ENCODE measurements at regions not wholly inside any gene's neighbourhood (a gene's known extent, or its start where the extent isn't known, plus 50 kb on each side); places are given as distances from the start of the nearest gene placed in this dataset.

DNA sequence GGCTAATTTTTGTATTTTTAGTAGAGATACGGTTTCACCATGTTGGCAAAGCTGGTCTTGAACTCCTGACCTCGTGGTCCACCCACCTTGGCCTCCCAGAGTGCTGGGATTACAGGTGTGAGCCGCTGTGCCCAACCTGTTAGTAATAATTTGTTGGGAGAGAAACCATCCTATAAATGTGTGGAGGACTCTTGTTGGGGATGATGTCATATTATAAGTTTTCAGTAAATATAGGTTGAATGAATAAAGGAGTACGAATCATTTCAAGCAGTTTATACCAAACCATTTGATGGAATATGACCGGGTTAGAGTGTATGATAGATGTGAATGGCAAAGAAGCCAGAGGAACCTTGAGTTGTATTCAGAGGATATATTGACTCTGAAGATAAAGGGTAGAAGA, 240.8 kb downstream of the SAMD5 start:
- Mint-ChIP-seq H3K4me3 (no peak overlapping the region), H3K27ac (no peak overlapping the region), H3K9me3 (peaks cover 9% of the 10 kb centered on the region), H3K36me3 (ENCODE audit: low read depth) (no peaks in the 10 kb centered on the region), H3K27me3 (no peaks in the 10 kb centered on the region), H3K4me1 (ENCODE audit: low read depth) (no peaks in the 10 kb centered on the region)

DNA sequence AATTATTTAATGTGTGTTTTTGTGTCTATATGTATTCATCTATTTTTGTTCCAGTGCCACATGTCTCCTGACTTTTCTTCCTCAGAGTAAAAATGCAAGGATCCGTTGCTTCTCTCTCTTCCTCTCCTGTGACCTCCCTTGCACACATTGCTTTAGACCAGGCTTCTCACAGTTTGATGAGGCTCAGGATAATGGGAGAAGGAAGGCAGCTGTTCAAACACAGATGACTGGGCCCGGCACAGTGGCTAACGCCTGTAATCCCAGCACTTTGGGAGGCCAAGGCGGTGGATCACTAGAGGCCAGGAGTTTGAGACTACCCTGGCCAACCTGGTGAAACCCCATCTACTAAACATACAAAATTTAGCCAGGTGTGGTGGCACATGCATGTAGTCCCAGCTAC, 241.9 kb downstream of the SAMD5 start:
- Mint-ChIP-seq H3K27me3 (no peaks in the 10 kb centered on the region), H3K4me1 (ENCODE audit: low read depth) (no peaks in the 10 kb centered on the region), H3K4me3 (no peak overlapping the region), H3K27ac (no peak overlapping the region), H3K9me3 (peaks cover 9% of the 10 kb centered on the region), H3K36me3 (ENCODE audit: low read depth) (no peaks in the 10 kb centered on the region)

DNA sequence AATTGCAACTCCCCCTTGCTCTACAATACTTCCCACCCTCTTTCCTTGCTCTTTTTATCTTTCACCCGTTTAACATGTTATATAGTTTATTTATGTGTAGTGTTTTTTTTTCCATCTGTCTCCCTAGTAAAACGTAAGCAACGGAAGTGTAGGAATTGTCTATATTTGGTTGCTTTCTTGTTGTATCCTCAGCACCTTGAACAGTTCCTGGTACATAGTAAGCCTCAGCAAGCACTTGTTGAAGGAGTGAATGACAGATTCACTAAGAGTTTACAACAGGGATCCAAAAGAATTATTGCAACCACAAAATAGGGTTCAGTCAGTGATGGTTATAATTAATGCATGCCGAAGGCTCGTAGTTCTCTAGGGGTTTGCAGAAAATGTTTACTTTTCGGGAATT, 242.7 kb downstream of the SAMD5 start:
- Mint-ChIP-seq H3K9me3 (peaks cover 9% of the 10 kb centered on the region), H3K4me1 (ENCODE audit: low read depth) (no peaks in the 10 kb centered on the region), H3K36me3 (ENCODE audit: low read depth) (no peaks in the 10 kb centered on the region), H3K27me3 (no peaks in the 10 kb centered on the region), H3K27ac (no peak overlapping the region), H3K4me3 (no peak overlapping the region)

DNA sequence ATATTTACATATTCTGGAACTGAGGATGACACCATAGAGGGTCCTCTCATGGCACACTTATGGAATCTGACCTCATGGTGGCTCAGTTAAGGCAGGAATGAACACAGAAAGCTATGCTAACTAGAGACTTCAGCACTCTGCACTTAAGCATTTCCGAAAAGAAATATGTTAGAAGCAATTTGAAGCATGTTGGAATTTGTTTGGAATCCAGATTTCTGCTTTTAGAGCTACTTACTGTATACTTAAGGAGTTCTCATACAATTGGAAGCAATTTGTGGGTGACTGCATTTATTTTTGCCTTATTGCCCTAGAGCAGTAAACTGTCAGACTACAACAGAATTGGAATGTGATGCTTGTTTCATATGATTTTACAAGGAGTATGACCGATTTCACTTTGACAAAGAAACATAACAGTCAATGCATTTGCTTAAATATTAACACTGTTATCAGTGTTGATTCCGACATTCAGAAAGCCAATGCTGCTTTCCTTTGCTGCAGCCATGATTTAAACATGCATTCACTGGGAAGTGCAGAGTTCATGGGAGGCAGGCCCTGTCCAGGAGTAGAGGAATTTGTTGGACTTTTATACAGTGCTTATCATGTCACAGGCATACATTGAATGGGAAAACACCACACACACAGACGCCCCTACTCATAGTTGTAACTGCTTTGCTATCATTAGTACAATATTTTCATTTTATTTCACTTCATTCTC, 244.4 kb downstream of the SAMD5 start:
- Mint-ChIP-seq H3K27me3 (no peaks in the 10 kb centered on the region), H3K27ac (no peak overlapping the region), H3K36me3 (ENCODE audit: low read depth) (no peaks in the 10 kb centered on the region), H3K4me1 (ENCODE audit: low read depth) (no peaks in the 10 kb centered on the region), H3K9me3 (peaks cover 5% of the 10 kb centered on the region), H3K4me3 (no peak overlapping the region)

DNA sequence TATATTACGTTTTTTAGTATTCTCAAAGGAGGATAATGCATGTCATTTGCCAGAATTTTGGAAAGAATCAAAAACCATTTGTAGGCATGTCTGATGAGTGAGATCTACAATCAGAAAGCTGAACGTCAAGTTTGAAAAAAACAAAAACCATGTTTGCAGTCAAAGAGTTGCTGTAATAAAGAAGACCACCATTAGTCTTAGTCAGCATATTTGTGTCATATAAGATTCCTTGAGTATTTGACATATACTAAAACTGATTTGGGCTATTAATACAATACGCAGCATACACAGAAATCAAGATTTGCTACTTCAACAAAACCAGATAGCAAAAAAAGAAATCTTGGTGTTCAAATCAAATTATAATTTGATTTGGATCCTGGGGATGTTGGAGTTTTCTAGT, 247.5 kb downstream of the SAMD5 start:
- no peak overlapping the region for H3K27ac Mint-ChIP-seq
- peaks cover 5% of the 10 kb centered on the region for H3K9me3 Mint-ChIP-seq
- H3K4me3 Mint-ChIP-seq, result no peak overlapping the region
- no peaks in the 10 kb centered on the region for H3K36me3 Mint-ChIP-seq (ENCODE audit: low read depth)
- H3K4me1 Mint-ChIP-seq (ENCODE audit: low read depth), result no peaks in the 10 kb centered on the region
- H3K27me3 Mint-ChIP-seq, result no peaks in the 10 kb centered on the region

DNA sequence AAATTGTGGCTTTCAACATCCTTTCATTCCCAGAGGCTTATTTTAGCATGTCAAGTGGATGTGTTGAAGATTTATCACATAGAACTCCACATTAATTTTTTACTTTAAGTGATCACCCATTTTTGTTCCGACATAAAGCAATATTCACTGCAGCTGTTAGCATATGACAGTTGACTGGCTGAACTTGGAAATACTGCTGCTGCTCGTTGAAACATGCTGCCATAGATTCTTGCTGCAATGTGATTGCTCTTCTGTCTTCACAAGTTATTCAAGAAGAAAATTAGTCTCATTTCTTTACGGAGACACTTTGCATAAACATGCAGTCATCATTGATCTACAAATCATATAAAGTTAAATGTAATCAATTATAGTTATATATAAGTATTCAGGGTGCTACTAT, 248.4 kb downstream of the SAMD5 start:
- no peak overlapping the region for H3K4me3 Mint-ChIP-seq
- H3K36me3 Mint-ChIP-seq (ENCODE audit: low read depth), result no peaks in the 10 kb centered on the region
- no peaks in the 10 kb centered on the region for H3K4me1 Mint-ChIP-seq (ENCODE audit: low read depth)
- H3K27ac Mint-ChIP-seq, result no peak overlapping the region
- H3K9me3 Mint-ChIP-seq, result peaks cover 5% of the 10 kb centered on the region
- H3K27me3 Mint-ChIP-seq, result no peaks in the 10 kb centered on the region

DNA sequence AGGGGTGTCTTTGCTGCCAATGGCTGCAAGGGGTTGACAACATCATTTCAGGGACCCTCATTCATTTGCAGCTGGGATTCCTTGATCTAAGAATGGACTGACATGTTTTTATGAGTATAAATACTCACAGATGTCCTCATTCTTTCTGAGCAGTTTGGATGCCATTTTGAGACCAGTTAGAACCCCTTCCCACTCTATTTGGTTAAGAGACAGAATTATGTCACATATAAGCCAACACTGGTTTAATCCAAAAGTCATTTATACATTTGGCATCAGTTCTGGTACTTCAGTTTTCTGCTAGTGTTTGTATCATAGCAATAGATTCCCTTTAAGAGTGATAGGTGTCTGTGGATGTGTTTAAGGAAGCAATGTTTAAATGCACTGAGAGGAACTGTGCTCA, 248.8 kb downstream of the SAMD5 start:
- Mint-ChIP-seq H3K4me1 (ENCODE audit: low read depth) (no peaks in the 10 kb centered on the region), H3K27me3 (no peaks in the 10 kb centered on the region), H3K4me3 (no peak overlapping the region), H3K27ac (no peak overlapping the region), H3K36me3 (ENCODE audit: low read depth) (no peaks in the 10 kb centered on the region), H3K9me3 (peaks cover 5% of the 10 kb centered on the region)

DNA sequence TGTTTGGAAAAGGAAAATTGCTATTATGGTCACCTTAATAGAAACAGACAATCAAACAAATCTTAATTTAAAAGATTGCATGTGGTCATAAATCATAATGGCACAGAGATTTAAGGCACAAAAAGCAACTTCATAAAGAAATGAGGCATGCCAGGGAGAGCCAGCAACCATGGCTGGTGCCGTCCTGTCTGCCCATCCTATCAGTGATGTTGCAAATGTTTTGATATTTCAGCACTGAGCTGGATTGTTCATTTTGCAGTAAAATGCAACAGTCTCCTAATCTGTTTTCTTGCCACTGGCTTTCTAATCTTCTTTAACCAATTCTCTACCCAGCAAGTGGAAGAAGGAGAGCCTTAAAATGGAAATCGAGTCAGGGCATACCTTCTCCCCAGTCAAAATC, 249.8 kb downstream of the SAMD5 start:
- Mint-ChIP-seq H3K4me3 (no peak overlapping the region), H3K4me1 (ENCODE audit: low read depth) (no peaks in the 10 kb centered on the region), H3K27me3 (no peaks in the 10 kb centered on the region), H3K36me3 (ENCODE audit: low read depth) (no peaks in the 10 kb centered on the region), H3K9me3 (peaks cover 5% of the 10 kb centered on the region), H3K27ac (no peak overlapping the region)

DNA sequence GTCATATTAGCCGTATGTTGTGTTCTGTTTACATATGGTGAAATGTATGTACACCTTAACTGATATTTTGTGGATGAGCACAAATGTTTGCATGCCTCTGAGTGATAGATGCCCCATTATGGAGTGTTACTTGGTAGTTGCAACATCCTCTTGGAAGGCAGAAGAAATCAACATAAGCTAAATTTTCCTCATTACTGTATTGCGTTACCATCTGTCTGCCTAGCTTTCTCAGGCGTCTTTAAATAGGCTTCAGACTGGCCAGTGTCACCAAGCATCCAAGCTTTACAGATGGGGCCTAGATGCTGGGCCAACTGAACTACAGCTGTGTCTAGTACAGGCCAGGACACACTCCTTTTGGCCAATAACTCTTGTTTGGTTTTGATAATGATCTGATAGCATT, 250.6 kb downstream of the SAMD5 start:
- H3K4me1 Mint-ChIP-seq (ENCODE audit: low read depth), result no peaks in the 10 kb centered on the region
- no peaks in the 10 kb centered on the region for H3K9me3 Mint-ChIP-seq
- no peaks in the 10 kb centered on the region for H3K27me3 Mint-ChIP-seq
- no peak overlapping the region for H3K27ac Mint-ChIP-seq
- H3K36me3 Mint-ChIP-seq (ENCODE audit: low read depth), result no peaks in the 10 kb centered on the region
- H3K4me3 Mint-ChIP-seq, result no peak overlapping the region

DNA sequence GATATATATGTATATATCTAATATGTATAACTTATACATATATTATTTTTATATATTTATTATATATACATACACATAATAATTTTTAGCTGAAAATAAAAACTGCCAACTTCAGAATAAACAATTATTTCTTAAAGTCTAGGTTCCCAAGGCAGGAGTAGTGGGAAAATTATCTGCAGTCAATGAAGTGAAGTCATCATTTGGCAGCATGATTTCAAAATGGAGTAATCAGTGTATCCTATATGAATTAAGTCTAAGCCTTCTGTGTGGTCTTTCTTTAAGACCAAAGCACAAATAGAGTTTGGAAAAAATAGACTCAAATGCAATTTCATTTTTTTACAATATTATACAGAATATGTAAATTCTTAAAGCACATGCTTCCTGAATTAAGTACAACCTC, 251.0 kb downstream of the SAMD5 start:
- H3K4me3 Mint-ChIP-seq, result no peak overlapping the region
- no peaks in the 10 kb centered on the region for H3K27me3 Mint-ChIP-seq
- no peak overlapping the region for H3K27ac Mint-ChIP-seq
- H3K36me3 Mint-ChIP-seq (ENCODE audit: low read depth), result no peaks in the 10 kb centered on the region
- no peaks in the 10 kb centered on the region for H3K9me3 Mint-ChIP-seq
- H3K4me1 Mint-ChIP-seq (ENCODE audit: low read depth), result no peaks in the 10 kb centered on the region

DNA sequence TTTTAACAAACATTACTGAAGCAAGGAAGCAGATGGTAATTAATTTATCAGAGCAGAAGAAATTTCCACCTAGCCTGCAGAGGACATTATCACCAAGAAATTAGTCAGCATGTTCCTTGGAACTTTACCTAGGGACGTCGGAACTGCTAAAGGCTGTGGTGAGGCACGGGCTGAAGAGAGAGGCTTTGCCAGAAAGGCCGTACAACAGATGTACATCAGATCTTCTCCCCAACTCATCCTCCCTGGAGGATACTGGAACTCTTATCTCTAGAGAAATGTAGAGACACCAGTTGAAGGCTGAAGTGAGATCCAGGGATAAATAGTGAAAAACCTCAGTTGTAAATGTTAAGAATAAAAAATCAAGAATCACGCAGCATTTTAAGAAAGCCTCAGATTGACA, 257.1 kb downstream of the SAMD5 start:
- no peak overlapping the region for H3K27ac Mint-ChIP-seq
- no peak overlapping the region for H3K4me3 Mint-ChIP-seq
- H3K36me3 Mint-ChIP-seq (ENCODE audit: low read depth), result no peaks in the 10 kb centered on the region
- no peaks in the 10 kb centered on the region for H3K4me1 Mint-ChIP-seq (ENCODE audit: low read depth)
- no peaks in the 10 kb centered on the region for H3K27me3 Mint-ChIP-seq
- H3K9me3 Mint-ChIP-seq, result no peaks in the 10 kb centered on the region

DNA sequence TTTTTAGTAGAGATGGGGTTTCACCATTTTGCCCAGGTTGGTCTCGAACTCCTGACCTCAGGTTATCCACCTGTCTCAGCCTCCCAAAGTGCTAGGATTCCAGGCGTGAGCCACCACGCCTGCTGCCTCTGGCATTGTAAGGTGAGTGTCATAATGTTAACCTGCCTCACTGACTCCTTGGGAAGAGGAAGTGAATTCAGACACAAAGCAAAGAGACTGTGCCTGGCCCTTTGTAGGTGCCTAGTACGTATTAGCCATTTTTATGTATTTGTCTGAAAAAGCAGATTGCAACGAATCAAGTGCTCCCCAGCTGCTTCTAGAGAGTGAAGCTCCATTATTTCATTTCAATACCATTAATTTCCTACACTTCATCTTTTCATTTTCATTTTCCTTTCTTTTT, 260.5 kb downstream of the SAMD5 start:
- H3K36me3 Mint-ChIP-seq (ENCODE audit: low read depth), result no peaks in the 10 kb centered on the region
- H3K9me3 Mint-ChIP-seq, result no peaks in the 10 kb centered on the region
- no peaks in the 10 kb centered on the region for H3K27me3 Mint-ChIP-seq
- H3K4me1 Mint-ChIP-seq (ENCODE audit: low read depth), result no peaks in the 10 kb centered on the region
- no peak overlapping the region for H3K4me3 Mint-ChIP-seq
- no peak overlapping the region for H3K27ac Mint-ChIP-seq

DNA sequence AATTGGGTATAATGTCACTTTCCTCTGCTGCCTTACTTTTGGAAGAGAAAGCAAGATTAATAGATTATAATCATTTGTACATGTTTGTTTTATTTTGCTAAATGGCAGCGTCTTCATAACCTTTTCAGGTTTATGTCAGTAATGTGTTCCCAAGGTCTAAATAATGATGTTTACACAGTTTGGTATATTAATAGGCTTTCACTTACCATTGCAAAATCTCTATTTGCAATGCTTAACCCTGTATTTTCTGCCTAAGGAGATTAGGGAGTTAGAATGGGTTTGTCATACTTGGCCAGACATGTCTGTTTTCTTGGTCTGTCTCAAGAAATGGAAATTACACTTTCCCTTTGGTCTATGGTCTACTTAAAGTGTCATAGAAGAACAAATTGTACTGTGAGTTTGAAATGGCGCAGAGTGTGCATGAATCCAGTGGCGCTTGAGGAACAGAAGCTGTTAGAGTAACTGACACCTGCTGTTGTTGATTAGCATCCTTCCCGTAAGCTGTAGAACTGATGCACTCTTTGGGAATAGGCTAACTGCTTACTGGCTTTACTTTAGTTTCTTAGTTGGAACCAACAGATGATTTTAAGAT, 261.1 kb downstream of the SAMD5 start:
- Mint-ChIP-seq H3K27me3 (no peaks in the 10 kb centered on the region), H3K4me3 (no peak overlapping the region)

DNA sequence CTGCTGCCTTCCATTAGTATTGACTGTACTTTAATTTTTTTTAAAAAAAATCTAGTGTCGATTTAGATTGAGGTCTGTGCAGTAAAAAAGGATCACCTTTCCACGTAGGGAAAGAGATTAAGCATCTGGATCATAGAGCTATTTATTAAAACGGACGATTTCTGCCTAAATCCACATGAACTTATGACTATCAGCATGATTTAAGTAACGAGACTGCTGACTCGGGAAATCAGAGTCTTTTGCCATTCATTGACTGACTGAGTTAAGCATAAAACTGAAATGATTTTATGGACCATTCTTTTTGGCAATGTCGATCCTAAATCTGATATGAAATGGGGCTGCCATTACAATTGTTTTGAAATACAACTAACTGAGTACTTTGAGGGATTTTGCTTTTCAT, 261.7 kb downstream of the SAMD5 start:
- Mint-ChIP-seq H3K27me3 (no peaks in the 10 kb centered on the region), H3K4me3 (no peak overlapping the region), H3K9me3 (no peaks in the 10 kb centered on the region), H3K27ac (no peak overlapping the region), H3K36me3 (ENCODE audit: low read depth) (no peaks in the 10 kb centered on the region), H3K4me1 (ENCODE audit: low read depth) (no peaks in the 10 kb centered on the region)

More for the DNA sequence above, 261.1 kb downstream of the SAMD5 start:
- H3K4me1 Mint-ChIP-seq (ENCODE audit: low read depth), result no peaks in the 10 kb centered on the region
- H3K36me3 Mint-ChIP-seq (ENCODE audit: low read depth), result no peaks in the 10 kb centered on the region
- H3K27ac Mint-ChIP-seq, result no peak overlapping the region
- no peaks in the 10 kb centered on the region for H3K9me3 Mint-ChIP-seq

DNA sequence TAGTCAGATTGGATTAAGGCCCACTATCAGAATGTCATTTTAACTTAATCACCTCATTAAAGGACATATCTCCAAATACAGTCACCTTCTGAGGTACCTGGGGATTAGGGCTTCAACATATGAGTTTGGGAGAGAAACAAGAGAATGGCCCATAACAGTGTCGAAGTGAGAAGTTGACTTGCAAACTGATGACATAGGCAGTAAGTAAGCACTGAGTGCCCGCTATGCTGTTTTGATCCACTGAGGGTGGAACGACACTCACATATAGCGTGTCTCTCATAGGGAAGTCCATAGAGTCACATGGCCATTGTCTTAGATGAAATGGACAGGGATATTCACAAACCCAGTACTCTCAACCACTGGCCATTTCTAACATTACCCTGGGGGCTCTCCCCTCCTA, 264.2 kb downstream of the SAMD5 start:
- Mint-ChIP-seq H3K27ac (no peak overlapping the region), H3K4me1 (ENCODE audit: low read depth) (no peaks in the 10 kb centered on the region), H3K9me3 (no peaks in the 10 kb centered on the region), H3K27me3 (no peaks in the 10 kb centered on the region), H3K36me3 (ENCODE audit: low read depth) (no peaks in the 10 kb centered on the region), H3K4me3 (no peak overlapping the region)

DNA sequence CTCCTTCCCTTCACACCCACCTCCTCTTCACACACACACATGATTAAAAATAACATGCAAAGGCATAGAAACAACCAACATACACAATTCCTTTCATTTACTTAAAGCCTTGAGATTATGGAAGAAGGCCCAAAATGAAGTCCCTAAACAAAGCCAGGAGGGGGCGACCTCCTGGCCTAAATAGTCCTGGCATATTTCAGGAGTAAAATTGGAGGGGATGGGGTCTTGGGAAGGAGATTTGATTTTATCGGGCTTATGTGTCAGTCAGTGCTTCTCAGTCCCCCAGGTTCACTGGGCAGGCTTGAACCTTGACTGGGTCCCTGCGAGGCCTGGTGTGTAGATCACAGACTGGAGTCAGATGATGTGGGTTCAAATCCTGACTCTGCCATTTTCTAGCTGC, 266.4 kb downstream of the SAMD5 start:
- Mint-ChIP-seq H3K9me3 (no peaks in the 10 kb centered on the region), H3K27ac (no peak overlapping the region), H3K36me3 (ENCODE audit: low read depth) (no peaks in the 10 kb centered on the region), H3K4me3 (no peak overlapping the region), H3K27me3 (no peaks in the 10 kb centered on the region), H3K4me1 (ENCODE audit: low read depth) (no peaks in the 10 kb centered on the region)

All from stimulated activated naive CD8-positive, alpha-beta T cell treated with anti-CD3 and anti-CD28 coated beads, Interleukin-15, Interleukin-2, amounts not matched to agents 100 ng/mL and 50 ng/mL, for 24 hours (primary cell).